Hematopoietic multipotent progenitor cell treated with erythropoietin and hydrocortisone succinate and interleukin-3 and kit ligand, for 15 days (in vitro differentiated cells): ENCODE measurements at regions not wholly inside any gene's neighbourhood (a gene's known extent, or its start where the extent isn't known, plus 50 kb on each side); places are given as distances from the start of the nearest gene placed in this dataset.
"Not testable (repeated sequence)": the region's sequence is repeated elsewhere in the genome, so short reads cannot be mapped to it uniquely, and the experiment has no call there.

ENCODE experiments used
- DNase-seq: peaks from one replicate; pipeline ENCODE4 v3.0.0-alpha.2; 2015; ENCODE audit warnings: low spot score

DNA sequence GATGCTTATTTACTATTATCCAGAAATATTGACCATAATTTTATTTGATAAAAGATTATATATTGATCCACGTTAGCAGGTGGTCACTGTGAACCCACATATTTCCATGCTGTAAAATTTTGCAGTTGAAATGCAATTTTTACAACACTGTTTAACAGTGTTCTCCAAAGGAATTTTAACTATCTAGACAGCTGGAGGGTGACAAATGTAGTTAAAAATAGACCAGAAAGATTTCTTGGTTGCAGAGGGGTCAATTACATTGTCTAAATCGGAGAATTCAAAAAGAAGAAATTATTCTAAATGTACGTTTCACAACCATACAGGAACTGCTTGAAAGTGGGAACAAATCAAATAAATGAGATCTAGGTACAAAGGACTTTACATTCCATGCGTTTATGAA, 625.2 kb upstream of the NCAM2 start:
- DNase-seq: no peak

DNA sequence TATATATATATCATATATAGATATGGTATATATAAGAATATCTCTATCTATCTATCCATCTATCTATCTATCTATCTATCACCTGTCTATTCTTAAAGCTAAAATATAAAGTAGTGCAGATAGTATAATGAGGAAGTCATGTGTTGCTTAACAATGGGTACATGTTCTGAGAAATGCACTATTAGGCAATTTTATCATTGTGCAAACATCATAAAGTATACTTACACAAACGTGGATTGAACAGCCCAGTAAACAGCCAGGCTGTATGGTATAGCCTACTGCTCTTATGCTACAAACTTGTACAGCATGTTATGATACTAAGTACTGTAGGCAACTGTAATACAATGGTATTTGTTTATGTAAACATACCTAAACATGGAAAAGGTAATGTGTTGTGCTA, 621.0 kb upstream of the NCAM2 start:
- DNase-seq: no peak

DNA sequence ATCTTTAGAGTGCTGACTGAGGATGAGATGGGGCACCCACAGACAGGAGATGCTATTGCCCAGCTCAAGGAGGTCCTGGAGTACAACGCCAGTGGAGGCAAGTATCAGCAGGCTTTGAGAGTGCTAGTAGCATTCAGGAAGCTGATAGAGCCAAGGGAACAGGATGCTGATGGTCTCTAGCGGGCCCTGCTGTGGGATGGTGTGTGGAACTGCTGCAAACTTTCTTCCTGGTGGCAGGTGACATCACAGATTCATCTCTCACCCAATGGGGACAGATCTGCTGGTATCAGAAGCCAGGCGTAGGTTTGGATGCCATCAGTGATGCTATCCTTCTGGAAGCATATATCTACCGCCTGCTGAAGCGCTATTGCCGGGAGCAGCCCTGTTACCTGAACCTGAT, 609.8 kb upstream of the NCAM2 start:
- no peak for DNase-seq

DNA sequence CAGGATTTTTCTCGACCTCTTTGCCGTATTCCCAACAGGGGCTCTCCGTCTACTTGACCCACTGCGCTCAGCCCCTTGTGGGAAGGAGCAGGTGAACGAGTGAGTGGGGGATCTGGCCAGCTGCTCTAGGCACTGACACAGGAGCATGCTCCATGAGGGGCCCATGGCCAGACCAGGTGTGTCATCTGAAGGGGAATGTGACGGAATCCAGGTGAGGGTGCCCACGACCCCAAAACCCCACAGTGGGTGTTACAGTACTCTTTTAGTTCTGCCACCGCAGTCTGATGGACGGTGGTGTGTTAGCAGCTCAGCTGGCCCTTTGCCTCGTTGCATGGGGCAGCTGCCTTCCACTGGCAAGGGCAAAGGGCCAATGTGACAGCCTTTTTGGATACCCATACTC, 601.4 kb upstream of the NCAM2 start:
- no peak for DNase-seq

DNA sequence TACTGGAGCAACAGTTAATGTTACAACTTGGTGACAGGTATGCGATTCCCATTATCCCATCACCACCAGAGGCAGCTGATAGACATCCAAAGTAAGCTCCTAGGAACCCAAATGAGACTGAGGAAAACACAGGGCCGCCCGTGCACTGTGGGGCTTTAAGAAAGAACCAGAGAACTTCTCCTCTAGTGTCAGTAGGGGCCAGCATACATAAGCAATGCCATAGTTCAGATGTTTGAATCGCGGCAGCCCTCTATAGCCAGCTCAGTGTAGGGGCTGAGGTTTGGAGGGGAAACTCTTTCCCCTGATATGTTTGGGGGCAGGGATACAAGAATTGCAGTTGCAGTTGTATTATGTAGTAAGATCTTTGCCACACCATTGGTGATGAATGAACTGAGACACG, 593.3 kb upstream of the NCAM2 start:
- DNase-seq: no peak

DNA sequence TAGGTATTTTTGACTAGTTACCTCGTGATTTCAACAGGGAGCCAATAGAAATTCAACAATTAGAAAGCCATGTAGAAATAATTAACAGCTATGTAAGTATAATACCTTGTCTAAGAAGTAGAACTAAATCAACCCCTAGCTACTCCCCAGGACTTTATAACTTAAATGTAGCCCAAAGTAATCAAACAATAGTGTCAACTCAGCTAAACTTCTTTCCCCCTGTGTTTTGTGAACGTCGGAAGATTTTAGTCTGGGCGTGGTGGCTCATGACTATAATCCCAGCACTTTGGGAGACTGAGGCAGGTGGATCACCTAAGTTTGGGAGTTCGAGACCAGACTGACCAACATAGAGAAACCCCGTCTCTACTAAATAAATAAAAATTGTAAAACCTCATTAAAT, 579.9 kb upstream of the NCAM2 start:
- no peak for DNase-seq

DNA sequence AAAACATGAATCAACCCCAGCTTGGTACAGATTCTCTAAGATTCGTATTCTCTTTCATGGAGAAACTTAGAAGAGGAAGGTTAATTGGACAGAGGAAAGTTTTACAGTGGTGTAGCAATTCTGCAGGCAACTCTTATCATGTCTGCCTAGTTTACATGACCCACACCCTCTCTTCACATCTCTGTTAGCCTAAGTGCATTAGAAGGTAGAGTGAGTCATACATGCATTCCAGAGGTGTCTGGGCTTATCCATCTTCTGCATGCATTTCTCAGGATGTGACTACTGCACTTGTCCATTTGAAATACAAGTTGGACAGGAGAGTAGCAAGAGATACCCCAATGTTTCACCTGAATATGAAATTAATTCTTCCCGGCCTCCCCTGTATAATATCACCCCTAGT, 578.4 kb upstream of the NCAM2 start:
- DNase-seq: no peak

DNA sequence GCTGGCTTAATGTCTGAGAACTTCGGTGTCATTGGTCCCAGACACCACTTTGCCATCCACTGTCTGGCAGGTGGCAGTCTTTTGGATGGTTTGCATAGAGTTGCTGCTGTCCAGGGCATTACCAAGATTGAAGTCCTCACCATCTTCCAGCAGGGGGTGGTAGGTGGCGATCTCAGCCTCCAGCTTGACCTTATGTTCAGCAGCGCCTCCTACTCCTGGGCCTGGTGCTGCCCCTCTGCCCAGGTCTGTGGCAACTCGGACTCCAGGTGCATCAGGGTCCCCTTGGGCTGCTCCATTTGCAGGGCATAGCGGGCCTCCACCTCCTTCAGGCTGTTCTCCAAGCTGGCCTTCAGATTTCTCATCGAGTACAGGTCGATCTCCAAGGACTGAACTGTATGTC, 573.3 kb upstream of the NCAM2 start:
- DNase-seq: no peak

DNA sequence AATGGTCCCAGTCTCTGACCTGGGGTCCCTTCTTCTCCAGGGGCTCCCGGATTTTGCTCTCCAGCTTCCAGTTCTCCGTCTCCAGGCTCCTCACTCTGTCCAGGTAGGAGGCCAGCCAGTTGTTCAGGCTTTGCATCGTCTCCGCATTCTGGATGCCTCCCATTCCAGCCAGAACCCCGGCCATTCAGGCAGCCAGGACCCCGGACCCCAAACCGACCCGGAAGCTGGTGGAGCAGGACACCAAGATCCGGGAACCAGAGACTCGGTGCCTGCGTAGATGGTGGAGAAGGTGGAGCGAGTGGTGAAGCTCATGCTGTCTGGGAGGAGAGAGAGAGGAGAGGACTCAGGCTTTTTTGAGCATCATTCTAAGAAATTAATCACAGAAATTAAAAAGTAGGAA, 572.4 kb upstream of the NCAM2 start:
- no peak for DNase-seq

DNA sequence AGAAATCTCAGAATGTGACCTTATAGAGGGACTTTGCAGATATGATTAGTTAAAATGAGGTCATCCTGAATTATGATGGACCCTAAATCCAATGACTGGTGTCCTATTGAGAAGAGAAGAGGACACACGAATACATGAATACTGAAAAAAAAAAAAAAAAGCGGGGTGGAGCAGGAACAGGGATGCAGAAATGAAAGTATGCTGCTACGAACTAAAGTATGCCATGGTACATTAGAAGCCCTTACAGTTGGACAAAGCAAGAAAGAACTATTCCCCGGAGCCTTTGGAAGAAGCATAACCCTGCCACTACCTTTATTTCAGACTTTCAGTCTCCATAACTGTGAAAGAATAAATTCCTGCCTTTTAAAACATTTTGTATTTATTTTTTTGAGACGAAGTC, 557.9 kb upstream of the NCAM2 start:
- DNase-seq: no peak

DNA sequence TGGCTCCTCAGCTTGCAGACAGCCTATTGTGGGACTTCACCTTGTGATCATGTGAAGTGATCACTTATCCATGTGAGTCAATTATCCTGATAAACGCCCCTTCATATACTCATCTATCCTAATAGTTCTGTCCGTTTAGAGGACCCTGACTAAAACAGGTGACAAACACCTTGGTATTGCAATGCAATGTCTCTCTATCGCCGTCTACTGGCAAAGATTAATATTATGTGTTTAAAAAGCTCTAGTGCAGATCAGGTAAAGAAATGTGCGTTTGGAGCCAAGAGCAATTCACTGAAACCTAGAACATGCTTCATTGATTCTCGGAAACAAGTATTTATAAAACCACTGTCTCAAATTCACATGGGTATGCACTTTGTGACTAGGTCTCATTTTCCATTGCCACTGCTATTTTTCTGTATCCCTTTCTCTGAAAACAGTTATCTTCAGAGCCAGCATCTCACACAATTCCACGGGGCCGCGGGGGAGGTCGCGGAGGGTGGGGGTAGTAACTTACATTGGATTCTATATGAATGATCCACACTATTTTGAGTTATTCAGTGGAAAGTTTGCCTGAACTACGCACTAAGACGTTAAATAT, 554.6 kb upstream of the NCAM2 start:
- DNase-seq: no peak

DNA sequence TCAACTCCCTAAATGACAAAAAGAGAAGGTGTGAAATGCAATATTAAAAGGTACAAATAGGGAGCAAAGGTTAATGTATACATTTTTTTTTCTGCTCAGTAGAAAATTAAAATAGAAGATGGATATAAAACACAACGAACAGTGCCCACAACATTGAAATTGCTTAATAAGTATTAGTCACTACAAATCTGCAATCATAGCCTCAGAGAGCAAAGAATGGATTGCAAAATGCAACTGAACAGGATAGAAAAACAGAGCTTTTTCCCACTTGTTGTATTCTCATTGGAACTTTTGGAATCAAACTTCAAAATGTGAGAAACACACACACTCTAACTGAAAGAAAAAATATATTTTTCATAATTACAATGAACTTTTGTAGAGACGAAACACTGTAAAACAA, 552.2 kb upstream of the NCAM2 start:
- DNase-seq: no peak

DNA sequence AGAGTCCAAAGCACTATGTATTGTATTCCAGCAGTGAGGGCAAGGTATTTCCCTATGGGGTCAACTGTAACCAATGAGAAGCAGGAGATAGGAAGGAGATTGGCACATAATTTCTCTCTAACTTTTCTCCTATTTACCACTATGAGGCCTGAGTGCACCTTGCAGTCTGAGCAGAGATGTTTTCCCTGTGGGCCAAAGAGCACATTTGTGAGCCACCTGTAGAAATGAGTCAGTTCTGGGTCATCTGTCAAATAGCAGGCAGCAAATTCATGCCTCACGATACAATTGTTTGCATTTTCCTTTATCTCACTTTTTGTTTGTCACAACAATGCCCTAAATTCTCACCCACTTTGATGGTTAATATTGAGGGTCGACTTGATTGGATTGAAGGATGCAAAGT, 547.2 kb upstream of the NCAM2 start:
- DNase-seq: no peak

DNA sequence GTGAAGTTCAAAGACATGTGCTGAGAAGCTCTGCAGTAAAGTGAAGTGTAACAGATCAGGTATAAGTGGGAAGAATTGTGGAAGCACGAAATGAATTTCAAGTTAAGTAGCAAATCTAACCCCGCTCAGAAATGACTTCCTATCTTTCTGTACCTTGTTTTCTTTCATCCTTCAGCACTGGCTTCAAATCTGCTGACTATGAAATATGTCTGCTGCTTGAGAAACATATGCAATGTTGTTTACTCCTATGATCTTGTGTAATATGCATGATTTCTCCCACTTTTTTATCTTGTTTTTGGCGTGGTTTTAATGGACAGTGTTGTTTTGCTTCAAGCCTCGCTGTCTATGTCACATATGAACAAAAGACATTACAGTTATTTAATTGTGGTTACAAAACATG, 545.3 kb upstream of the NCAM2 start:
- no peak for DNase-seq

DNA sequence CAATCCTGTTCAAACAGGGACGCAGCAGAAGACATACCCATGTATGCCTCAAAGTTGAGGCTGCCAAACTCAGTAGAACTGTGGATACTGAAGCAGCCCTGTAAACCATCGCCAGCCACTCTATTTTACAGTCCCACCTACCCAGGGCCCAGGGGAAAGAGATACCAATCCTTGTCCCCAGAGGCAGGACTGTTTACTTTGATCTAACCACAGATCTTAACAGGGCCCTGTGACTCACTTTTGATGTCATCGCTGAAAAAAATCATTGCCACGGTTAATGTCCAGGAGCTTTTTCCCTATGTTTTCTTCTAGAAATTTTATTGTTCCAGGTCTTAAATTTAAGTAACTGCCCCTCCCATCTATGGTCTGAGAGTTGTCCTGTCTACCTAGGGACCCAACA, 538.4 kb upstream of the NCAM2 start:
- no peak for DNase-seq

DNA sequence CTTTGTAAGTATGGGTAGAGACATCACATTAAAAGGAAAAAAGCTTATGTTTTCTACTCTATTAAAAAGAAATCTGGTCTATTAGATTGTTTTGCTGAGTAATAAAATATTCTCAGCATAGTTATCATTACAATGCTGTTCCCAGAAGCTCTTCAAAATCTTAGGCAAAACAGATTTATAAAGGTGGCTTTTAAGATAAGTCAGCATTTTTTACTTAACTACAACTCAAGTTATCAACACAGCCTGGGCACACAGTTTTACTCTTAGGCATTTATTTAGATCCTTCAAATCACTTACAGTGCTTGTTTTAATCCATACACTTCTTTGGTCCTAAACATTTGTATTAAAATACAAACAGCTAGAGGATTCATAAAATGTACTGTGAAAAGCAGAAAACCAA, 534.8 kb upstream of the NCAM2 start:
- no peak for DNase-seq

DNA sequence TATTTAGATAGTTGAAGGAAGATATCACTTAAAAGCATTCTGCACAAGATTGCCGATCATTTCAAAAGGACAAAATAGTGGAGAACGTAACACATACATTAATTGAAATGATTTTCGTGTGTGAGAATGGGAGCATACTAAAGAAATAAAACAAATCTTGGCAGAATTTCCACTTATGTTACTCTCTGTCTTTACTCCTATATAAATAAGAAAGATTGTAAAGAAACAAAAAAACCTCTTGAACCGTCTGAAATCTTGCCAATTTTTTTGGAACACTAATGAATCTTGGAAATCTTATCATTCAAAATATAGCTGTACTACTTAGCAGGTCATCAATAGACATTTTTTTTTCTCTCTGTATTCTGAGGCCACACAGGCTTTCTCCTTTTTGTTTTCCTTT, 528.8 kb upstream of the NCAM2 start:
- no peak for DNase-seq

DNA sequence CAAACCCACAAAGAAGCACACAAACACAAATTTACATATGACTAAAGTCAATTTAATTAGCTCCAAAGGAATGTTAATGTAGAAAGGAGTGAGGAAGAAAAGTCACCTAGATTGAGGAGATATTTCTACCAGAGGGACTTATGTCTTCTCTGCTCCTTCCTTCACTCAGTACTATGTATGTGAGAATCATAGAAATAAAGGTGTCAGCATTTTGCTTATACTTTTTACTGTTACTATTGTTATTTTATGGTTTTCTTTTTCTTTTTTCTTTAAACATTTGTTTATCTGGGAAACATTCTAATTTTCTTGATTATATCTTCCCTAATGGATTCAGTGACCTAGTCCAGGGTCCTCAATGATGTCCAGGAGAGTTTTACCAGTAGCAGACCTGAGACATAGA, 511.9 kb upstream of the NCAM2 start:
- no peak for DNase-seq

DNA sequence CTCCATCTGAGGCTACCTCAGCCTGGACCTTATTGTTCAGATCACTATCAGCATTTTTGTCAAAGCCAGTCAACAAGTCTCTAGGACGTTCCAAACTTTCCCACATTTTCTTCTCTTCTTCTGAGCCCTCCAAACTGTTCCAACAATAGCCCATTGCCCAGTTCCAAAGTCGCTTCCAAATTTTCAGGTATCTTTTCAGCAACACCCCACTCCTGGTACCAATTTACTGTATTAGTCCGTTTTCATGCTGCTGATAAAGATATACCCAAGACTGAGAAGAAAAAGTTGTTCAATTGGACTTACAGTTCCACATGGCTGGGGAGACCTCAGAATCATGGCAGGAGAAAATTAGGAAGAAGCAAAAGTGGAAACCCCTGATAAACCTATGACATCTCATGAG, 495.3 kb upstream of the NCAM2 start:
- not testable (repeated sequence) for DNase-seq

DNA sequence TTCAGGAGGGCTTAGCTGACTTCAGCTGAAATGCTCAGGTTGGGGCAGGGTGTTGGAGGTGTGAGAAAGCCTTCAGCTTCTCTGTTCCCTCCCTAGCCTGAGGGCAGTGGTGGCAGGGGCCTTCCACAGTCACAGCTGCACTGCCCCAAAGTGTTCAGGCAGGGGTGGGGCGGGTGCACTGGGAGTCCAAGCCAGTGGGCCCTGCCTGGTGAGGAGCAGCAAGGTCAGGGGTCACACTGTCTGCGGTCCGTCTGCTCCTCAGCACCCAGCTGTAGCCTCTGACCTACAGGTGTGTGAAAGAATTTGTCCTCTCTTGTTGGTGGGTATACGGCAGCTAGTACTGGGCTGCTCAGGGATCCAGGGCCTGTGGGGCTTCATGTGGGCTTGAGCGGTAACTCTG, 490.4 kb upstream of the NCAM2 start:
- no peak for DNase-seq

DNA sequence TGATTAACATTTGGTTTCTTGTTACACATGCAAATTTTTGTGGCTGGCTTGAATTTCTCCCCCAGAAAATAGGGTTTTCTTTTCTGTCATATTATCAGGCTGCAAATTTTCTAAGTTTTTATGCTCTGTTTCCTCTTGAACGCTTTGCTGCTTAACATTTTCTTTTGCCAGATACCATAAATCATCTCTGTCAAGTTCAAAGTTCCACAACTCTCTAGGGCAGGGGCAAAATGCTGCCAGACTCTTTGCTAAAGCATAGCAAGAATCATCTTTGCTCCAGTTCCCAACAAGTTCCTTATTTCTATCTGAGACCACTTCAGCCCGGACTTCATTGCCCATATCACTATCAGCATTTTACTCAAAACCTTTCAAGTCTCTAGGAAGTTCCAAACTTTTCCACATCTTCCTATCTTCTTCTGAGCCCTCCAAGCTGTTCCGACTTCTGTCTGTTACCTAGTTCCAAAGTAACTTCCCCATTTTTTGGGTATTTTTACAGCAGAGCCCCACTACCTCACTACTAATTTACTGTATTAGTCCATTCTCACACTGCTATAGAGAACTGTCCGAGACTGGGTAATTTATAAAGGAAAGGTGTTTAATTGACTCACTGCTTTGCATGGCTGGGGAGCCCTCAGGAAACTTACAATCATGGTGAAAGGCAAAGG, 486.9 kb upstream of the NCAM2 start:
- no peak for DNase-seq

DNA sequence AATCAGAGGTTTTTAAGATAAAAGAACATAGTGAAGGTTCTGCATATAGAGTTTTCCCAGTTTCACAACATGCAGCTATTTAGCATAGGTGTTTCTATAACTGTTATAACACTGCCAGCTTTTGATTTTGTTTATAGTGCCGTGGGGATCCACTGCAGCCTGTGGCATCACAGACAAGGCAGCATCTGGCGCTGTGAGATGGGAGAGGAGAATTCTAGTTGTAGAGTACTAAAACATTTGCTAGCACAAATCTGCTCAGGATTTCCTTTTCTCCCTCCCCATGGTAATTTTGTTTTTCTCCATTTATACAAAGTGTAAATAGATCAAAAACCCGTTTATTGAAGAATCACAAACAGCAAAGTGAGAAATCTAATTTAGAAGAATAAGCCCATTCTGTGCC, 482.8 kb upstream of the NCAM2 start:
- DNase-seq: no peak

DNA sequence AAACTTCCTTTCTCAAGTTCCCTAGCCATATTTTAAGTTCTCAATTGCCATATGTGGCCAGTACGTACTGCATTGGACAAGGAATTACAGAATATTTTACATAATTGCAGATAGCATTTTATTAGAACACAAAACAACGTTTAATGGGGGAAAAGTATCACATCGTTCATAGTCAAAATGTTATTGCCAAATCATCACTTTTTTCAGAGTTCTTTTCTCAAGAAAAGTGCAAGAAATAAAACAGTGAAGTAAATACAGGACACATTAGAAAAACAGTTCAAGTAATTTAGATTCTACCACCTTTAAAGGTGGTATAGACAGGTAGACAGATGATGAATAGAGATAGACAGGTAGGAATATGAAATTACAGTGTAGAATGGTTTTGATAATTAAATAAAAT, 479.1 kb upstream of the NCAM2 start:
- no peak for DNase-seq

DNA sequence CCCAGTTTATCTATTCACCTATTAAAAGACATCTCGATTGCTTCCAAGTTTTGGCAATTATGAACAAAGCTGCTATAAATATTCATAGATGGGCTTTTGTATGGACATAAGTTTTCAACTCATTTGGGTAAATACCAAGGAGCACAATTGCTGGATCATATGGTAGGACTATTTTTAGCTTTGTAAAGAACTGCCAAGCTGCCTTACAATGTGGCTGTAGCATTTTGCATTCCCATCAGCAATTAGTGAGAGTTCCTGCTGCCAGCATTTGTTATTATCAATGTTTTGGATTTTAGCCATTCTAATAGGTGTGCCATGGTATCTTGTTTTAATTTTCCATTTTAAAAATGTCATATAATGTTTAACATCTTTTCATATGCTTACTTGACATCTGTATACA, 475.6 kb upstream of the NCAM2 start:
- no peak for DNase-seq

DNA sequence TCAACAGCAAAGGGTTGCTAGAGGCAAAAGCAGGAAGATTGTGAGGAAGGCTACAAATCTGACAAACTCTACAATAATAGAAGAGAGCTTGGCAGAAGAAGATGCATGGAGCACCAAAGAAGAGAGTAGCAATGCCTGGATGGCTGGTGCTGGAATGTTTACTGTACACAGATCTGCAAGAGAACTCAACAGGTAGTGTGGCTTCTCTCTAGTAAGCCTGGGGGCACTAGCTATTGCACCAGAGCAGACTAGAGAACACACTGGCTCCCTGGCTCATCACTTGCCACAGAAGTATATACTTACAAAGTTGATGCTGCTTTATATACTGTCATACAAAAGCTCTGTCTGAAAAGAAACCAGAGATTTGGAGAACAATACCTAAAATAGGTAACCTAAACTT, 475.0 kb upstream of the NCAM2 start:
- no peak for DNase-seq
